ENCODE measurements at regions not wholly inside any gene's neighbourhood (a gene's known extent, or its start where the extent isn't known, plus 50 kb on each side); places are given as distances from the start of the nearest gene placed in this dataset. TPM values are rescaled to one million over a fixed set of nuclear protein-coding genes. Genes with fewer than 3 reads are reported as not detected.
"Not testable (repeated sequence)": the region's sequence is repeated elsewhere in the genome, so short reads cannot be mapped to it uniquely, and the experiment has no call there.

GRCh38 chr4:101414496-101414895 is 67.2 kb upstream of the PPP3CA start:
- H3K27me3 ChIP-seq: no peaks in the 10 kb centered on the region
- H3K9me3 ChIP-seq: no peaks in the 10 kb centered on the region
- no peak overlapping the region for H3K4me3 ChIP-seq
- 75 to 77% methylated on average over 1 of the region's 1 CpG for WGBS, 2 donors
- no peaks in the 10 kb centered on the region for H3K36me3 ChIP-seq
- no peak for TF ChIP-seq EP300 (IDR thresholded peaks at IDR 0.05)
- TF ChIP-seq CTCF (IDR thresholded peaks at IDR 0.05): no peak
- no peak for TF ChIP-seq POLR2A (IDR thresholded peaks at IDR 0.05)
- no peak for DNase-seq (ENCODE audit: low spot score in 2 of 2)
- no peak overlapping the region for H3K27ac ChIP-seq
- H3K4me1 ChIP-seq: peaks cover 0 to 5% (median 1%) of the 10 kb centered on the region in 4 donors

- TF ChIP-seq POLR2A (IDR thresholded peaks at IDR 0.05): no peak
- no peak for TF ChIP-seq EP300 (IDR thresholded peaks at IDR 0.05)
- TF ChIP-seq CTCF (IDR thresholded peaks at IDR 0.05): no peak
- Histone ChIP-seq H3K4me1 (no peaks in the 10 kb centered on the region), H3K36me3 (no peaks in the 10 kb centered on the region), H3K27ac (no peak overlapping the region), H3K9me3 (no peaks in the 10 kb centered on the region), H3K4me3 (no peak overlapping the region), H3K27me3 (no peaks in the 10 kb centered on the region)
- 87% methylated on average over 2 of the region's 2 CpGs for WGBS, 2 donors
- no peak for DNase-seq (ENCODE audit: low spot score in 2 of 2)
Observed at GRCh38 chr4:101411926-101412325, 64.6 kb upstream of the PPP3CA start.

- not testable (repeated sequence) for H3K4me1 ChIP-seq; H3K27ac ChIP-seq; DNase-seq (ENCODE audit: low spot score in 2 of 2); H3K9me3 ChIP-seq; H3K27me3 ChIP-seq; H3K4me3 ChIP-seq; H3K36me3 ChIP-seq
- WGBS, 2 donors: 94 to 98% methylated on average over 20 to 24 of the region's 24 CpGs
Observed at GRCh38 chr4:101411281-101411910, 64.1 kb upstream of the PPP3CA start.

GRCh38 chr4:101400096-101400495 is 52.8 kb upstream of the PPP3CA start:
- 60 to 73% methylated on average over 3 of the region's 3 CpGs for WGBS, 2 donors
- TF ChIP-seq POLR2A (IDR thresholded peaks at IDR 0.05): no peak
- TF ChIP-seq CTCF (IDR thresholded peaks at IDR 0.05): no peak
- TF ChIP-seq EP300 (IDR thresholded peaks at IDR 0.05): no peak
- Histone ChIP-seq H3K4me1 (no peaks in the 10 kb centered on the region), H3K9me3 (peaks cover 0 to 4% (median 0%) of the 10 kb centered on the region in 4 donors), H3K27ac (no peak overlapping the region), H3K27me3 (no peaks in the 10 kb centered on the region), H3K4me3 (no peak overlapping the region), H3K36me3 (no peaks in the 10 kb centered on the region)
- DNase-seq (ENCODE audit: low spot score in 2 of 2): no peak

- H3K27me3 ChIP-seq: no peaks in the 10 kb centered on the region
- no peak overlapping the region for H3K27ac ChIP-seq
- H3K9me3 ChIP-seq: no peaks in the 10 kb centered on the region
- H3K4me3 ChIP-seq: no peak overlapping the region
- WGBS, 2 donors: 93 to 94% methylated on average over 4 of the region's 4 CpGs
- H3K36me3 ChIP-seq: no peaks in the 10 kb centered on the region
- no peak for DNase-seq (ENCODE audit: low spot score in 2 of 2)
- no peak for TF ChIP-seq EP300 (IDR thresholded peaks at IDR 0.05)
- H3K4me1 ChIP-seq: no peaks in the 10 kb centered on the region
Observed at GRCh38 chr4:101398807-101399206, 51.5 kb upstream of the PPP3CA start.

Small RNA genes lying in the stretch of these regions (small RNA-seq; reads per million reads assigned to genes)
- gene RNU6-462P: not detected

Measured in tibial nerve (tissue), 4 donors.